HEK293 (cell line): ENCODE measurements at regions not wholly inside any gene's neighbourhood (a gene's known extent, or its start where the extent isn't known, plus 50 kb on each side); places are given as distances from the start of the nearest gene placed in this dataset.
A peak's percentile ranks its signal among the peaks of the same experiment; 100 is the strongest.

Experiments
- CTCF ChIA-PET: fragments of 350-600 bp; formaldehyde crosslinking; extraction: SDS; loops from one replicate; lab custom pipeline; 2021; ENCODE audit warnings: antibody characterized with exemption; lab: Yijun Ruan, JAX
- POLR2A ChIA-PET: fragments of 300-600 bp; formaldehyde crosslinking; extraction: SDS; loops from one replicate; lab custom pipeline; 2020; ENCODE audit warnings: antibody characterized with exemption, inconsistent platforms; lab: Yijun Ruan, JAX
- H3K27ac ChIP-seq: fragments of 200-500 bp; sonication (Bioruptor generic); 2 replicates; pipeline ENCODE4 v1.5.1; 2014; ENCODE audit warnings: low read depth, low read length, control low read depth, inconsistent platforms; ENCODE audit errors: extremely low read depth
- H3K36me3 ChIP-seq, 2 experiments: fragments of 200-500 bp in 1 of 2; sonication (Bioruptor generic) in 1 of 2; 1 replicate in 1 of 2; 2 replicates in 1 of 2; pipeline ENCODE4 v1.5.1; 2014 to 2017; ENCODE audit warnings: inconsistent platforms in 2 of 2, low read length in 2 of 2; ENCODE audit not compliant: control insufficient read depth in 2 of 2, insufficient read depth in 1 of 2
- H3K4me1 ChIP-seq: fragments of 200-500 bp; sonication (Bioruptor generic); 2 replicates; pipeline ENCODE4 v1.5.1; 2014; ENCODE audit warnings: mild to moderate bottlenecking, low read length, inconsistent platforms; ENCODE audit not compliant: control insufficient read depth, insufficient read depth
- H3K4me3 ChIP-seq: 2 replicates; pipeline ENCODE4 v1.5.1; 2011; ENCODE audit warnings: low read depth, mild to moderate bottlenecking, control low read depth, low read length, moderate library complexity
- H3K9me3 ChIP-seq: fragments of 200-500 bp; sonication (Bioruptor generic); 2 replicates; pipeline ENCODE4 v1.5.1; 2014; ENCODE audit warnings: low read depth, low read length, inconsistent platforms; ENCODE audit not compliant: control insufficient read depth, insufficient read depth
- BCL11A ChIP-seq: fragments of 450-650 bp; formaldehyde crosslinking; IDR thresholded peaks from 2 replicates; pipeline ENCODE4 v1.5.1; 2016; ENCODE audit warnings: low read depth, missing biosample characterization, missing genetic modification characterization
- PRDM10 ChIP-seq: fragments of 450-650 bp; formaldehyde crosslinking; IDR thresholded peaks from 2 replicates; pipeline ENCODE4 v1.5.1; 2016; ENCODE audit warnings: missing biosample characterization, missing genetic modification characterization
- REST ChIP-seq: fragments of 450-650 bp; formaldehyde crosslinking; IDR thresholded peaks from 2 replicates; pipeline ENCODE4 v1.5.1; 2016; ENCODE audit warnings: missing biosample characterization, missing genetic modification characterization
- ZNF10 ChIP-seq: fragments of 450-650 bp; formaldehyde crosslinking; IDR thresholded peaks from 2 replicates; pipeline ENCODE4 v1.5.1; 2017; ENCODE audit warnings: missing biosample characterization, missing genetic modification characterization
- ZNF138 ChIP-seq: fragments of 450-650 bp; formaldehyde crosslinking; IDR thresholded peaks from 2 replicates; pipeline ENCODE4 v1.5.1; 2016; ENCODE audit warnings: missing biosample characterization, missing genetic modification characterization, borderline replicate concordance
- ZNF146 ChIP-seq: fragments of 450-650 bp; formaldehyde crosslinking; IDR thresholded peaks from 2 replicates; pipeline ENCODE4 v1.5.1; 2016; ENCODE audit warnings: missing biosample characterization, missing genetic modification characterization
- ZNF19 ChIP-seq: fragments of 450-650 bp; formaldehyde crosslinking; IDR thresholded peaks from 2 replicates; pipeline ENCODE4; 2016; ENCODE audit warnings: missing biosample characterization, missing genetic modification characterization, low read depth
- ZNF660 ChIP-seq: fragments of 450-650 bp; IDR thresholded peaks from 2 replicates; pipeline ENCODE4 v1.5.1; 2018; ENCODE audit warnings: missing biosample characterization, mild to moderate bottlenecking, missing genetic modification characterization
- ZNF692 ChIP-seq: fragments of 450-650 bp; formaldehyde crosslinking; IDR thresholded peaks from 2 replicates; pipeline ENCODE4 v1.5.1; 2016; ENCODE audit warnings: missing biosample characterization, missing genetic modification characterization
- ZNF791 ChIP-seq: fragments of 450-650 bp; formaldehyde crosslinking; IDR thresholded peaks from 2 replicates; pipeline ENCODE4 v1.5.1; 2016; ENCODE audit warnings: missing biosample characterization, missing genetic modification characterization
- ZSCAN5A ChIP-seq: fragments of 450-650 bp; formaldehyde crosslinking; IDR thresholded peaks from 2 replicates; pipeline ENCODE4 v1.5.1; 2016; ENCODE audit warnings: missing biosample characterization, missing genetic modification characterization

GRCh38 chr18:42292654-42293053, 337.6 kb downstream of the PIK3C3 start (continued):
- TF ChIP-seq PRDM10 (tag by site-specific recombination) = no peak

- ChIA-PET POLR2A (no interaction called here), CTCF (interaction anchor here (0.5 to 1.8 kb wide), 6 partner anchors 49 to 1125 kb away, joined by 3 to 9 read pairs (median 4); no protein-coding TSS in a partner anchor)
- Histone ChIP-seq H3K27ac (no peak overlapping the region), H3K36me3 (no peaks in the 10 kb centered on the region), H3K4me1 (no peaks in the 10 kb centered on the region), H3K9me3 (no peaks in the 10 kb centered on the region), H3K4me3 (no peak overlapping the region)
- no peak for TF ChIP-seq ZSCAN5A (tag by site-specific recombination)
- TF ChIP-seq ZNF10 (tag by site-specific recombination) = no peak
- TF ChIP-seq ZNF19 = no peak
- no peak for TF ChIP-seq ZNF791 (tag by site-specific recombination)
- TF ChIP-seq ZNF660 (tag by site-specific recombination) = no peak
- TF ChIP-seq ZNF692 (tag by site-specific recombination) = no peak
- no peak for TF ChIP-seq ZNF146
These were observed 341.2 kb downstream of the PIK3C3 start for GRCh38 chr18:42296192-42296591.

- Histone ChIP-seq H3K4me3 (no peak overlapping the region), H3K27ac (no peak overlapping the region), H3K9me3 (no peaks in the 10 kb centered on the region), H3K4me1 (no peaks in the 10 kb centered on the region)
- ChIA-PET CTCF (interaction anchor here (0.5 to 1.8 kb wide), 10 partner anchors 29 to 1309 kb away, joined by 3 to 9 read pairs (median 3); no protein-coding TSS in a partner anchor), POLR2A (no interaction called here)
- no peak for TF ChIP-seq BCL11A
- TF ChIP-seq REST (tag by site-specific recombination) = peak; percentile 70
- no peak for TF ChIP-seq ZNF138 (tag by site-specific recombination)
- TF ChIP-seq, all 188 proteins: peak for 1
- H3K36me3 ChIP-seq = no peaks in the 10 kb centered on the region
These were observed 341.7 kb downstream of the PIK3C3 start for GRCh38 chr18:42296723-42297122.
